Erythroblast (primary cell): ENCODE measurements at regions not wholly inside any gene's neighbourhood (a gene's known extent, or its start where the extent isn't known, plus 50 kb on each side); places are given as distances from the start of the nearest gene placed in this dataset.

Experiments
- GATA1 ChIP-seq: IDR thresholded peaks from 2 replicates; pipeline ENCODE4 v1.6.1; 2011; ENCODE audit warnings: low read depth, mild to moderate bottlenecking, control low read depth, low read length, moderate library complexity
- POLR2A ChIP-seq: IDR thresholded peaks from 2 replicates; pipeline ENCODE4 v1.6.1; 2011; ENCODE audit warnings: mild to moderate bottlenecking, low read length

- TF ChIP-seq POLR2A (no peak), GATA1 (no peak)
These were observed 888.3 kb upstream of the NR2F2 start for GRCh38 chr15:95442107-95442719.
